ENCODE measurements at regions not wholly inside any gene's neighbourhood (a gene's known extent, or its start where the extent isn't known, plus 50 kb on each side); places are given as distances from the start of the nearest gene placed in this dataset.

GRCh38 chr7:54888067-54888733, 129.2 kb upstream of the SEC61G start:
- WGBS, 2 donors, result 27 to 37% methylated on average over 26 of the region's 26 CpGs
- peaks cover 0 to 13% (median 2%) of the 10 kb centered on the region in 5 donors for H3K4me1 ChIP-seq (ENCODE audit: control insufficient read depth in 5 of 5, insufficient read depth in 5 of 5, low read length in 5 of 5)
- H3K27ac ChIP-seq (ENCODE audit: low read depth in 1 of 2, low read length in 1 of 2), result no peak overlapping the region
- no peaks in the 10 kb centered on the region for H3K36me3 ChIP-seq (ENCODE audit: control insufficient read depth in 4 of 4, insufficient read depth in 4 of 4, low read length in 4 of 4)
- no peak overlapping the region for H3K4me3 ChIP-seq
- ATAC-seq (ENCODE audit: insufficient read depth, low FRiP score) (no peak), DNase-seq (peak; percentile 38 to 53 (median 48))
- no peaks in the 10 kb centered on the region for H3K27me3 ChIP-seq (ENCODE audit: control insufficient read depth in 3 of 3, insufficient read depth in 3 of 3, low read length in 2 of 3)
- TF ChIP-seq CTCF (IDR thresholded peaks at IDR 0.05; ENCODE audit: control extremely low read depth, extremely low read depth), result no peak
- H3K9me3 ChIP-seq (ENCODE audit: control insufficient read depth in 4 of 4, insufficient read depth in 3 of 4, low read length in 3 of 4), result no peaks in the 10 kb centered on the region
- H3K9ac ChIP-seq (ENCODE audit: insufficient read depth in 1 of 2, low read length in 2 of 2), result peak overlapping the region; percentile 1 to 34

- no peak for TF ChIP-seq CTCF (IDR thresholded peaks at IDR 0.05; ENCODE audit: control extremely low read depth, extremely low read depth)
- no peak for ATAC-seq (ENCODE audit: insufficient read depth, low FRiP score)
Measured at GRCh38 chr7:54888734-54889082, 129.7 kb upstream of the SEC61G start.

GRCh38 chr7:54897891-54898290, 120.9 kb upstream of the EGFR start:
- WGBS, 2 donors, result 52 to 70% methylated on average over 2 of the region's 2 CpGs
- H3K9me3 ChIP-seq (ENCODE audit: control insufficient read depth in 4 of 4, insufficient read depth in 3 of 4, low read length in 3 of 4), result no peaks in the 10 kb centered on the region
- TF ChIP-seq CTCF (IDR thresholded peaks at IDR 0.05; ENCODE audit: control extremely low read depth, extremely low read depth), result no peak
- H3K27me3 ChIP-seq (ENCODE audit: control insufficient read depth in 3 of 3, insufficient read depth in 3 of 3, low read length in 2 of 3), result no peaks in the 10 kb centered on the region
- no peak overlapping the region for H3K9ac ChIP-seq (ENCODE audit: insufficient read depth in 1 of 2, low read length in 2 of 2)
- peaks cover 0 to 4% (median 0%) of the 10 kb centered on the region in 5 donors for H3K4me1 ChIP-seq (ENCODE audit: control insufficient read depth in 5 of 5, insufficient read depth in 5 of 5, low read length in 5 of 5)
- DNase-seq (no peak), ATAC-seq (ENCODE audit: insufficient read depth, low FRiP score) (no peak)
- no peak overlapping the region for H3K4me3 ChIP-seq
- H3K36me3 ChIP-seq (ENCODE audit: control insufficient read depth in 4 of 4, insufficient read depth in 4 of 4, low read length in 4 of 4), result no peaks in the 10 kb centered on the region
- H3K27ac ChIP-seq (ENCODE audit: low read depth in 1 of 2, low read length in 1 of 2), result no peak overlapping the region

More at GRCh38 chr7:54888734-54889082, 129.7 kb upstream of the SEC61G start:
- H3K4me1 ChIP-seq (ENCODE audit: control insufficient read depth in 5 of 5, insufficient read depth in 5 of 5, low read length in 5 of 5), result peaks cover 0 to 17% (median 2%) of the 10 kb centered on the region in 5 donors
- no peaks in the 10 kb centered on the region for H3K9me3 ChIP-seq (ENCODE audit: control insufficient read depth in 4 of 4, insufficient read depth in 3 of 4, low read length in 3 of 4)
- 9 to 16% methylated on average over 12 of the region's 12 CpGs for WGBS, 2 donors
- no peak for DNase-seq
- no peak overlapping the region for H3K4me3 ChIP-seq
- no peaks in the 10 kb centered on the region for H3K27me3 ChIP-seq (ENCODE audit: control insufficient read depth in 3 of 3, insufficient read depth in 3 of 3, low read length in 2 of 3)
- no peak overlapping the region for H3K27ac ChIP-seq (ENCODE audit: low read depth in 1 of 2, low read length in 1 of 2)
- H3K9ac ChIP-seq (ENCODE audit: insufficient read depth in 1 of 2, low read length in 2 of 2), result peak overlapping the region; percentile 1 to 34
- no peaks in the 10 kb centered on the region for H3K36me3 ChIP-seq (ENCODE audit: control insufficient read depth in 4 of 4, insufficient read depth in 4 of 4, low read length in 4 of 4)

All from lung (tissue), 11 donors.